SK-N-SH (cell line): ENCODE measurements at regions not wholly inside any gene's neighbourhood (a gene's known extent, or its start where the extent isn't known, plus 50 kb on each side); places are given as distances from the start of the nearest gene placed in this dataset.

Experiments
- EZH2phosphoT487 ChIP-seq: fragments of 200-600 bp; sonication (generic); IDR thresholded peaks from 2 replicates; pipeline ENCODE4 v1.6.1; 2017; ENCODE audit warnings: low read depth, mixed run types, mild to moderate bottlenecking, antibody characterized with exemption, moderate library complexity, borderline replicate concordance
- GABPA ChIP-seq: IDR thresholded peaks from 2 replicates; pipeline ENCODE4 v1.4.0; 2012; ENCODE audit warnings: low read depth, mild to moderate bottlenecking
- YY1 ChIP-seq: IDR thresholded peaks from 2 replicates; pipeline ENCODE4 v1.4.0; 2012; ENCODE audit warnings: low read depth, mild to moderate bottlenecking
- TF ChIP-seq, protein P1 (sequence below): fragments of 150-350 bp; IDR thresholded peaks from 2 replicates; pipeline ENCODE4 v1.6.1; 2017; ENCODE audit warnings: antibody characterized with exemption, low read length, low read depth, borderline replicate concordance

DNA sequence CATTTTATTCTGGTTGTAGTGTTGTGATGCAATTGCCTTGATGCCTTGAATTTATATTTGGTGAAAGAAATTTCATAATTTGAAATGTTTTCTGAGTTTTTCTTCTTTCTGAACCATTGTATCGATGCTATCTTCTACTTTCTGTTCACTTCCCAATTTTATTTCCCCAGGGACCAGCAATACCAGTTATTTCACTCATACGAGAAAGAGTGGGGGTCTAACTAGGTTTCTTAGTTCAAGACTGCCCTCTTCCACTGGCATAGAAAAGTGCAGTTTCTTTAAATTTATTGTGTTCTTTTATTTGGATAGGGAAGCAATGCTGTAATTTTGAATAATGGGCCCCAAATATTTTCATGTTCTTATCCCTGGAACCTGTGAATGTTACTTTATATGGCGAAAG, 544.0 kb upstream of the ADGRL3 start:
- TF ChIP-seq EZH2phosphoT487 (no peak), YY1 (no peak), GABPA (no peak)
- TF ChIP-seq, protein P1, sequence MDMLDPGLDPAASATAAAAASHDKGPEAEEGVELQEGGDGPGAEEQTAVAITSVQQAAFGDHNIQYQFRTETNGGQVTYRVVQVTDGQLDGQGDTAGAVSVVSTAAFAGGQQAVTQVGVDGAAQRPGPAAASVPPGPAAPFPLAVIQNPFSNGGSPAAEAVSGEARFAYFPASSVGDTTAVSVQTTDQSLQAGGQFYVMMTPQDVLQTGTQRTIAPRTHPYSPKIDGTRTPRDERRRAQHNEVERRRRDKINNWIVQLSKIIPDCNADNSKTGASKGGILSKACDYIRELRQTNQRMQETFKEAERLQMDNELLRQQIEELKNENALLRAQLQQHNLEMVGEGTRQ: no peak
